ENCODE measurements at regions not wholly inside any gene's neighbourhood (a gene's known extent, or its start where the extent isn't known, plus 50 kb on each side); places are given as distances from the start of the nearest gene placed in this dataset.

GRCh38 chr9:16082796-16083195 lies 530.0 kb downstream of the CCDC171 start:
- no peak overlapping the region for H2AFZ ChIP-seq (ENCODE audit: low read length)
- no peaks in the 10 kb centered on the region for H3K27me3 ChIP-seq (replicated peaks; ENCODE audit: insufficient read depth, low read length)
- H3F3A ChIP-seq (ENCODE audit: insufficient read depth, low read length), result no peaks in the 10 kb centered on the region
- no peaks in the 10 kb centered on the region for H3K9me2 ChIP-seq (replicated peaks; ENCODE audit: insufficient read depth, low read length)
- H3K27ac ChIP-seq (ENCODE audit: low read length), result no peak overlapping the region
- no peak for DNase-seq
- TF ChIP-seq CTCF (IDR thresholded peaks at IDR 0.05; ENCODE audit: low read length), result no peak
- TF ChIP-seq EZH2 (optimal IDR thresholded peaks at IDR 0.05; ENCODE audit: low read depth, low read length), result no peak
- no peak for TF ChIP-seq EZH2phosphoT487 (IDR thresholded peaks at IDR 0.05; ENCODE audit: low read length)
- no peaks in the 10 kb centered on the region for H4K20me1 ChIP-seq (ENCODE audit: insufficient read depth, low read length)
- H3K4me1 ChIP-seq (ENCODE audit: low read length), result no peaks in the 10 kb centered on the region
- no peaks in the 10 kb centered on the region for H3K36me3 ChIP-seq (replicated peaks; ENCODE audit: insufficient read depth, low read length)
- no peak overlapping the region for H3K4me2 ChIP-seq (ENCODE audit: low read depth, low read length)
- no peak overlapping the region for H3K9ac ChIP-seq (ENCODE audit: low read length)
- H3K79me2 ChIP-seq (ENCODE audit: low read length), result no peaks in the 10 kb centered on the region
- H3K4me3 ChIP-seq (ENCODE audit: low read length), result no peak overlapping the region
- no peaks in the 10 kb centered on the region for H3K9me3 ChIP-seq (replicated peaks; ENCODE audit: insufficient read depth, low read length)

GRCh38 chr9:16085167-16085726 lies 532.4 kb downstream of the CCDC171 start:
- Histone ChIP-seq H3K36me3 (replicated peaks; ENCODE audit: insufficient read depth, low read length) (no peaks in the 10 kb centered on the region), H3K4me1 (ENCODE audit: low read length) (no peaks in the 10 kb centered on the region), H3K4me2 (ENCODE audit: low read depth, low read length) (no peak overlapping the region), H3K27me3 (replicated peaks; ENCODE audit: insufficient read depth, low read length) (no peaks in the 10 kb centered on the region), H4K20me1 (ENCODE audit: insufficient read depth, low read length) (no peaks in the 10 kb centered on the region), H3K9ac (ENCODE audit: low read length) (no peak overlapping the region), H3F3A (ENCODE audit: insufficient read depth, low read length) (no peaks in the 10 kb centered on the region), H3K9me3 (replicated peaks; ENCODE audit: insufficient read depth, low read length) (no peaks in the 10 kb centered on the region), H3K9me2 (replicated peaks; ENCODE audit: insufficient read depth, low read length) (no peaks in the 10 kb centered on the region), H3K79me2 (ENCODE audit: low read length) (no peaks in the 10 kb centered on the region), H3K27ac (ENCODE audit: low read length) (no peak overlapping the region), H2AFZ (ENCODE audit: low read length) (no peak overlapping the region), H3K4me3 (ENCODE audit: low read length) (no peak overlapping the region)
- TF ChIP-seq EZH2phosphoT487 (IDR thresholded peaks at IDR 0.05; ENCODE audit: low read length), result no peak
- TF ChIP-seq CTCF (IDR thresholded peaks at IDR 0.05; ENCODE audit: low read length), result no peak
- no peak for TF ChIP-seq EZH2 (optimal IDR thresholded peaks at IDR 0.05; ENCODE audit: low read depth, low read length)
- no peak for DNase-seq

DNA sequence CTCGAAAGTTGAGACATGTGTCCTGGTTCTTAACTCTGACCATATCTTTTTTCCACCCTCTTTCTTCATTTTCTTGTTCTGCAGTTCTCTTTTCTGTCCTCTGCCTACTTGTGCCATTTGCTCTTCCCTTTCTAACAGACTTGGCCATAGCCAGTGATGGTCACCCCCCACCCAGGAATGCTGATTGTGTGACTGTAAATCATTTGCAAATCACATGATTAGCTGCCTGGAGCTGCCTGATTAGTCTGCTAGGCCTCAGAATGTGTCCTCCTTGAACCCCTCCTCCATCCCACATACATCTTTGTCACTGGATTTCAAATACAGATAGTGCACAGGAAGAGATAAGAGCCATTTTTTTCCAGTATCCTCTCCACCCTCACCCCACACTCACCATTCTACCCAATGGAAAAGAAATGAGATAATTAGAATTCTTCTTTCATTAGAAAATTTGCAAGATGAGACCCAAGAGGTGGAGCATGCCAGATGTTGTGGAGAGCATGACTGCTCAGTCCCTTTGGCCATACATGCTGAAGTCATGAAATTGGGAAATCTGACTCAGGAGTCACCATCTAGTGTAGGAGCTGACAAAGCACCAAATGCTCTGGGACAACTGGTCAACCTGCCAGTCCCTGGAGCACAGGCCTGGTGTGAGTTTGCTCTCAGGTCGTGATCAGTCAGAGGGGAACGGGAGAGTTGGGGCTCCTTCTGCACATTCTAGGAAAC lies 538.2 kb downstream of the CCDC171 start:
- Histone ChIP-seq H4K20me1 (ENCODE audit: insufficient read depth, low read length) (no peaks in the 10 kb centered on the region), H3K9ac (ENCODE audit: low read length) (no peak overlapping the region), H3K27me3 (replicated peaks; ENCODE audit: insufficient read depth, low read length) (no peaks in the 10 kb centered on the region), H3K4me1 (ENCODE audit: low read length) (no peaks in the 10 kb centered on the region), H3K27ac (ENCODE audit: low read length) (no peak overlapping the region), H2AFZ (ENCODE audit: low read length) (no peak overlapping the region), H3K79me2 (ENCODE audit: low read length) (no peaks in the 10 kb centered on the region), H3K9me2 (replicated peaks; ENCODE audit: insufficient read depth, low read length) (no peaks in the 10 kb centered on the region), H3K36me3 (replicated peaks; ENCODE audit: insufficient read depth, low read length) (no peaks in the 10 kb centered on the region), H3F3A (ENCODE audit: insufficient read depth, low read length) (no peaks in the 10 kb centered on the region), H3K4me2 (ENCODE audit: low read depth, low read length) (no peak overlapping the region), H3K4me3 (ENCODE audit: low read length) (no peak overlapping the region), H3K9me3 (replicated peaks; ENCODE audit: insufficient read depth, low read length) (no peaks in the 10 kb centered on the region)
- TF ChIP-seq EZH2 (optimal IDR thresholded peaks at IDR 0.05; ENCODE audit: low read depth, low read length) (no peak), EZH2phosphoT487 (IDR thresholded peaks at IDR 0.05; ENCODE audit: low read length) (no peak), CTCF (IDR thresholded peaks at IDR 0.05; ENCODE audit: low read length) (no peak)
- no peak for DNase-seq

All from MM.1S (cell line).